Chondrocyte (in vitro differentiated cells): ENCODE measurements at regions not wholly inside any gene's neighbourhood (a gene's known extent, or its start where the extent isn't known, plus 50 kb on each side); places are given as distances from the start of the nearest gene placed in this dataset.

Source experiments
- DNase-seq: peaks from one replicate; pipeline ENCODE4 v3.0.0; 2021; ENCODE audit warnings: mixed read lengths, low spot score
- H3K27ac Mint-ChIP-seq: one replicate; pipeline ENCODE4 v1.8.0; 2021; ENCODE audit warnings: mild to moderate bottlenecking, moderate library complexity, mixed read lengths; ENCODE audit not compliant: unreplicated experiment
- H3K27me3 Mint-ChIP-seq: 2 replicates; pipeline ENCODE4 v1.8.0; 2021; ENCODE audit warnings: low read depth, mixed read lengths
- H3K36me3 Mint-ChIP-seq: 2 replicates; pipeline ENCODE4 v1.8.0; 2021; ENCODE audit warnings: low read depth, mixed read lengths
- H3K4me1 Mint-ChIP-seq: 2 replicates; pipeline ENCODE4 v1.8.0; 2021; ENCODE audit warnings: low read depth, mild to moderate bottlenecking, mixed read lengths
- H3K4me3 Mint-ChIP-seq: one replicate; pipeline ENCODE4 v1.8.0; 2021; ENCODE audit warnings: mild to moderate bottlenecking, moderate library complexity, mixed read lengths; ENCODE audit not compliant: unreplicated experiment
- H3K9me3 Mint-ChIP-seq: 2 replicates; pipeline ENCODE4 v1.8.0; 2021; ENCODE audit warnings: low read depth, mixed read lengths
- CTCF ChIP-seq: fragments of 200-600 bp; sonication (generic); IDR thresholded peaks from 2 replicates; pipeline ENCODE4 v1.5.0; 2021; ENCODE audit warnings: antibody characterized with exemption, mild to moderate bottlenecking, moderate library complexity

- Mint-ChIP-seq H3K4me1 (peaks cover 16% of the 10 kb centered on the region), H3K9me3 (no peaks in the 10 kb centered on the region), H3K36me3 (no peaks in the 10 kb centered on the region), H3K27ac (no peak overlapping the region), H3K27me3 (peaks cover 9% of the 10 kb centered on the region), H3K4me3 (no peak overlapping the region)
- TF ChIP-seq CTCF: no peak
- DNase-seq: no peak
These were observed 266.3 kb downstream of the FBXW7 start for GRCh38 chr4:152269448-152270191.

DNA sequence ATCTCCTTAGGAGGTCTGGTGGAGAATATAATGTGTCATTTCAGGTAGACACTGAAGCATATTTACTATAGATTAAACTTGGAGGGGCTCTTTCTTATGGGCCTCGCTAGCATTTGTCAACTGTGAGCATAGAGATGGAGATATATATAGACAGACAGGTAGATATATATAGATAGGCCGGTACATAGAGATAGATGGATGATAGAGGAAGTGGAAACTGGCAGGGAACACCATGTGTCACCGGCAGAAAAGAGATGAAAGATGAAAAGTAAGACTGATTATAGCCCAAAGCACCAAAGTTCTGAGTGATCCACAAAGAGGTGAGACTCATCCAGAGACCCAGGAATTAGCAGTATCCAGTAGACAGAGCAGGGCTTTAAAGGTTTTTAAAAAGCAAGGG lies 268.1 kb downstream of the FBXW7 start:
- DNase-seq: no peak
- Mint-ChIP-seq H3K9me3 (peaks cover 7% of the 10 kb centered on the region), H3K4me3 (no peak overlapping the region), H3K27ac (no peak overlapping the region), H3K4me1 (peaks cover 12% of the 10 kb centered on the region), H3K27me3 (peaks cover 9% of the 10 kb centered on the region), H3K36me3 (no peaks in the 10 kb centered on the region)
- no peak for TF ChIP-seq CTCF

DNA sequence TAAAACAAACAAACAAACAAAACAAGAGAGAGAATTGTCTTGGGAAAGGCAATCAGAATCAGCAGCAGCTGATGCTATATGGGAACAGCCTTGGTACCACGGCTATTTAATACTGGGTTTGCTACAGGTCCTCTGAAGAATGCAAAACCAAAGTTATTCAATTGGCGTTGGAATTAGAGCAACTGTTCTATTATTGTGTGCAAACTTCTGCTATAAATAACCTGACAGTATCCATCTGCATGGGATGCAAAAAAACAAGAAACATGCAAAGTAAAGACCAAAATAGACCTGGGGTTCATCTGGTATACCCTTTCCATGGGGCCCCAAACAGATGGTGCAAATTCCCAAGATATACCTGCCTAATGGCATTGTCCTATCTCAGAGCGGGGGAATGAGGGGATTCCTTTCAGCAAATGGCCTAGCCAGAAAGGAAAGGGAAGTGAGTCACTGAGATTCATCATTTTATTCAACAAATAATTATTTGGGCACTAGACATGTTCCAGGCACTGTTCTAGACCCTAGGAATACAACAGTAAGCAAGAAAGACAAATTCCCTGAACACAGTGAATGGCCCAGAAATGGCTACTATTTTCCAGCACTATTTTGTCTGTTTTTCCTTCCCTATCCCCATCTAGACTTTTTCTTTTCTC lies 268.9 kb downstream of the FBXW7 start:
- peaks cover 9% of the 10 kb centered on the region for H3K27me3 Mint-ChIP-seq
- H3K27ac Mint-ChIP-seq: no peak overlapping the region
- DNase-seq: no peak
- peaks cover 12% of the 10 kb centered on the region for H3K4me1 Mint-ChIP-seq
- no peaks in the 10 kb centered on the region for H3K36me3 Mint-ChIP-seq
- H3K4me3 Mint-ChIP-seq: no peak overlapping the region
- no peak for TF ChIP-seq CTCF
- H3K9me3 Mint-ChIP-seq: peaks cover 7% of the 10 kb centered on the region

DNA sequence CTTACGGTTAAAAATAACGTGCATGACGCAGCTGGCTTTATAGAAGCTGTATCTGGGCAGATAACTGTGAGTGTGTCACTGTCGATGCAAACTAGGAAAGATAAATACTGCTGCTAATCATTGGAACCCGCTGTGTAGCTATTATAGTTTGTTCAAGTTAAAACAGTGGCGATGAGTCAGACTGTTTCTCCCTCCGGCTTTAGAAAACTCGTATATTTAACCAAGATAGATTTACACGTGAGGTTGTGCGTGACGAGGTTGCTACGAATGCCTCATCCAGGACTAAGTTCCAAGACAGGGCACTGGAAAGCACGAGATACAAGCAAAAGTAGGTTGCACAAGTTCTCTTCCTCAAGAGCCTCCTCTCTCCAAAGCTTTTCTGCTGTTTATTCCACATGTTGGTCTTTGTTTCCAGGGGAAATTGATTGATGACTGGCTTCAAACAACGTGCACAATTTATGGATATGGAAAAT lies 270.7 kb downstream of the FBXW7 start:
- Mint-ChIP-seq H3K27ac (peak overlapping the region; percentile 38), H3K4me3 (no peak overlapping the region), H3K4me1 (peaks cover 12% of the 10 kb centered on the region), H3K36me3 (no peaks in the 10 kb centered on the region), H3K9me3 (peaks cover 17% of the 10 kb centered on the region), H3K27me3 (peaks cover 4% of the 10 kb centered on the region)
- no peak for DNase-seq
- TF ChIP-seq CTCF: no peak

GRCh38 chr4:152264106-152264505 lies 271.8 kb downstream of the FBXW7 start:
- Mint-ChIP-seq H3K4me3 (no peak overlapping the region), H3K4me1 (peaks cover 17% of the 10 kb centered on the region), H3K27ac (no peak overlapping the region), H3K9me3 (peaks cover 22% of the 10 kb centered on the region), H3K27me3 (peaks cover 3% of the 10 kb centered on the region), H3K36me3 (no peaks in the 10 kb centered on the region)
- no peak for TF ChIP-seq CTCF
- DNase-seq: no peak
